Rectal smooth muscle tissue (tissue), 1 donor: ENCODE measurements at regions not wholly inside any gene's neighbourhood (a gene's known extent, or its start where the extent isn't known, plus 50 kb on each side); places are given as distances from the start of the nearest gene placed in this dataset.

Experiments used
- H3K27ac ChIP-seq: one replicate; pipeline ENCODE4 v1.7.0; 2013; ENCODE audit warnings: low read depth, low read length, inconsistent platforms
- H3K27me3 ChIP-seq: one replicate; pipeline ENCODE4 v1.7.0; 2013; ENCODE audit warnings: low read length; ENCODE audit not compliant: control insufficient read depth, insufficient read depth
- H3K36me3 ChIP-seq: one replicate; pipeline ENCODE4 v1.7.0; 2013; ENCODE audit warnings: low read length; ENCODE audit not compliant: control insufficient read depth, insufficient read depth
- H3K4me1 ChIP-seq: one replicate; pipeline ENCODE4 v1.7.0; 2013; ENCODE audit warnings: low read length; ENCODE audit not compliant: control insufficient read depth, insufficient read depth
- H3K4me3 ChIP-seq: one replicate; pipeline ENCODE4 v1.7.0; 2013; ENCODE audit warnings: low read length
- H3K9ac ChIP-seq: one replicate; pipeline ENCODE4 v1.7.0; 2013; ENCODE audit warnings: low read length

GRCh38 chr6:43966853-43967718 is 160.2 kb downstream of the MRPL14 start:
- H3K27ac ChIP-seq, result no peak overlapping the region
- no peaks in the 10 kb centered on the region for H3K27me3 ChIP-seq
- no peaks in the 10 kb centered on the region for H3K36me3 ChIP-seq
- H3K4me3 ChIP-seq, result no peak overlapping the region
- H3K4me1 ChIP-seq, result peaks cover 6% of the 10 kb centered on the region
- H3K9ac ChIP-seq, result no peak overlapping the region

DNA sequence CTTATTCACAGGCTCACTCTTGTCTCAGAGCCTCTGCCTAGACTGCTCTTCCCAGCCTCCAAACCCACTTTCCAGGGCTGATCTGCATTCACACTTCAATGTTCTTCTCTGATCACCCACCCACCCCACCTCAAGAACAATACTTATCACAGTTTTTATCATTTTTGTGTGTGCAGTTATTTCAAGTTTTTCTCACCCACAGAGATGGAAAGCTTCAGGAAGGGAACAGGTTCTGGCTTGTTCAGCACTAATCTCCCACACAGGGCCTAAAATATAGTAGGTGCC is 160.9 kb downstream of the MRPL14 start:
- H3K27me3 ChIP-seq, result no peaks in the 10 kb centered on the region
- H3K27ac ChIP-seq, result no peak overlapping the region
- H3K4me1 ChIP-seq, result no peaks in the 10 kb centered on the region
- H3K4me3 ChIP-seq, result no peak overlapping the region
- H3K9ac ChIP-seq, result no peak overlapping the region
- H3K36me3 ChIP-seq, result no peaks in the 10 kb centered on the region

- Histone ChIP-seq H3K4me1 (no peaks in the 10 kb centered on the region), H3K4me3 (no peak overlapping the region), H3K27me3 (no peaks in the 10 kb centered on the region), H3K36me3 (no peaks in the 10 kb centered on the region), H3K9ac (no peak overlapping the region), H3K27ac (no peak overlapping the region)
These were observed 161.5 kb downstream of the MRPL14 start for GRCh38 chr6:43965628-43966373.

DNA sequence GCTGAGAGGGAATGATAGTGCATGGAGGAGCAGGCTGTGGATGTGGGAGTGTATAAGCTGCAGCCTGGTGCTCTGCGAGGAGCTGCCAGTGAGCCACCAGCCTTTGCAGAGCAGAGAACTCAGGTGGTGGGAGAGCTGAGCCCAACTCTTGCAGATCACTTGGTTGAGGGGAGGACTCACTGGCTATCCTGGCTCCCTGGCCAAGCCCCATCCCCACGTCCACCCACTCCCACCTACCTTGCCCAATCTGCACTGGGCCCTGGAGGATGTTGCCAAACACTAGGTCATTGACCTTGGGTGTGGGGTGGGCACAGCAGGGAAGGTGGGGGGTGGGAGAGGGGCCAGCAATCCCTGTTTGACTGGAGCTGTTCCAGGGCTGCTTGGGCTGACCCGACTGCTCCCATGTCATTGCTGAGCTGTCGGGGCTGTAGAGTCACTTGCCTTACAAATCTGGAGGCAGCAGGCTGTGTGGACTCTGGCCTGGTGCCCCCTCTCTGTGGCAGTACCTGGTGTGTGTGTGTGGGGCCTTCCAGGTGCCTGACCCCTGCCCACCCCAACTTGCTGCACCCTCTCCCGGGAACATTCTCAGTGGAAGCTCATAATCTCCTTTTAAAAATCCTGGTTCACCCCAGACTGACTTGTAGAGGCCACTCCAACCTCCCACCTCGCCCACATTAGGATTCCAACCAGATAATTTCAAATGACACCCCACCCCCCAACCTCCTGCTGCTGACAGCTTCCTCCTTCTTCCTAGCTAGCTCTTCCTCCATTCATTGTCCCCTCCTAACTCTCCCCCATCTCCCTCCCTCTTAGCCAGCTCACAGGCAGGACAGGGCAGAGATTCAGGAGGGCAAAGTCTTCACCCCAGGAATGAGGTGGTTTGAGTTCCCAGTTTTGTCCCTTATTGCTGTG is 162.3 kb downstream of the MRPL14 start:
- H3K4me1 ChIP-seq, result no peaks in the 10 kb centered on the region
- no peaks in the 10 kb centered on the region for H3K36me3 ChIP-seq
- no peak overlapping the region for H3K27ac ChIP-seq
- H3K9ac ChIP-seq, result no peak overlapping the region
- no peaks in the 10 kb centered on the region for H3K27me3 ChIP-seq
- no peak overlapping the region for H3K4me3 ChIP-seq

- Histone ChIP-seq H3K36me3 (no peaks in the 10 kb centered on the region), H3K9ac (no peak overlapping the region), H3K4me1 (no peaks in the 10 kb centered on the region), H3K4me3 (no peak overlapping the region), H3K27me3 (no peaks in the 10 kb centered on the region), H3K27ac (no peak overlapping the region)
These were observed 163.2 kb downstream of the MRPL14 start for GRCh38 chr6:43963877-43964658.

GRCh38 chr6:43963203-43963602 is 164.0 kb downstream of the MRPL14 start:
- no peaks in the 10 kb centered on the region for H3K4me1 ChIP-seq
- no peaks in the 10 kb centered on the region for H3K36me3 ChIP-seq
- H3K4me3 ChIP-seq, result no peak overlapping the region
- no peak overlapping the region for H3K9ac ChIP-seq
- no peak overlapping the region for H3K27ac ChIP-seq
- no peaks in the 10 kb centered on the region for H3K27me3 ChIP-seq

DNA sequence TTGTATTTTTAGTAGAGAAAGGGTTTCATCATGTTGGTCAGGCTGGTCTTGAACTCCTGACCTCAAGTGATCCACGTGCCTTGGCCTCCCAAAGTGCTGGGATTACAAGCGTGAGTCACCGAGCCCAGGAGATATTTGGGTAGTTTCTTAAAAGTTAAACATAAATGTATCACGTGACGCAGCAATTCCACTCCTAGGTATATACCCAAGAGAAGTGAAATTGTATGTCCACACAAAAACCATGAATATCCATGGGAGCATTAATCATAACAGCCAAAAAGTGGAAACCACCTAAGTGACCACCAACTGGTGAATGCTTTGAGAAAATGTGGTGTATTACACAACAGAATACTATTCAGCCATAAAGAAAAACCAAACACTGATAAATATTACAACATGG is 164.8 kb downstream of the MRPL14 start:
- no peaks in the 10 kb centered on the region for H3K27me3 ChIP-seq
- no peak overlapping the region for H3K9ac ChIP-seq
- no peak overlapping the region for H3K4me3 ChIP-seq
- no peaks in the 10 kb centered on the region for H3K4me1 ChIP-seq
- H3K36me3 ChIP-seq, result no peaks in the 10 kb centered on the region
- no peak overlapping the region for H3K27ac ChIP-seq

DNA sequence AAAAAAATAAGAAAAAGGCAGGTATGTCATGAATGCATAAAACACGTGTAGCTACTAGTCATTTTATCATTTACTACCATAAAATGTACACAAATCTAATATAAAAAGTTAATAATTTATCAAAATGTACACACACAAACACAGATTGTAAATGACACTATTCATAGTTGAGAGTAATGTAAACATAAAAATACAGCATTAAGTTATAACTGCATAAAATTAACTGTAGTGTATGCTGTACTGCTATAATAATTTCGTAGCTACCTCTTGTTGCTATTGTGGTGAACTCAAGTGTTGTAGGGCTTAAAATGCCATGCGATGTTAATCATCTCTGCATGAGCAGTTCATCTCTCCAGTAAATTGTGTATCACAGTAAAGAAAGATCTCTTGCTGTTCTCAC is 170.0 kb downstream of the MRPL14 start:
- Histone ChIP-seq H3K4me3 (no peak overlapping the region), H3K27ac (no peak overlapping the region), H3K27me3 (no peaks in the 10 kb centered on the region), H3K4me1 (no peaks in the 10 kb centered on the region), H3K36me3 (no peaks in the 10 kb centered on the region), H3K9ac (no peak overlapping the region)

DNA sequence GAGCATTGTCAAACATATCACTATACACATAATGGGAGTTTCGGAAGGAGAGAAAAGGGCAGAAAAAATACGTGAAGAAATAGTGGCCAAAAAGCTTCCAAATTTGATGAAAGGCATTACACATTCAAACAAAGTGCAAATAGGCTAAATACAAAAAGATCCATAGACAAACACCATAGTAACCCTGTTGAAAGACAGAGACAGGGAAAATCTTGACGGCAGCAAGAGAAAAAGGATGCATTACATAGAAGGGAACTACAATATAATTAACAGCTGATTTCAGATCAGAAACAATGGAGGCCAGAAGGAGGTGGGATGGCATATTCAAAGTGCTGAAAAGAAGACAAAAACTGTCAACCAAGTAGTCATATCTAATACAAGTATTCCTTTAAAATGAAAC is 170.8 kb downstream of the MRPL14 start:
- no peak overlapping the region for H3K27ac ChIP-seq
- H3K4me1 ChIP-seq, result no peaks in the 10 kb centered on the region
- no peaks in the 10 kb centered on the region for H3K27me3 ChIP-seq
- H3K4me3 ChIP-seq, result no peak overlapping the region
- H3K36me3 ChIP-seq, result no peaks in the 10 kb centered on the region
- no peak overlapping the region for H3K9ac ChIP-seq

DNA sequence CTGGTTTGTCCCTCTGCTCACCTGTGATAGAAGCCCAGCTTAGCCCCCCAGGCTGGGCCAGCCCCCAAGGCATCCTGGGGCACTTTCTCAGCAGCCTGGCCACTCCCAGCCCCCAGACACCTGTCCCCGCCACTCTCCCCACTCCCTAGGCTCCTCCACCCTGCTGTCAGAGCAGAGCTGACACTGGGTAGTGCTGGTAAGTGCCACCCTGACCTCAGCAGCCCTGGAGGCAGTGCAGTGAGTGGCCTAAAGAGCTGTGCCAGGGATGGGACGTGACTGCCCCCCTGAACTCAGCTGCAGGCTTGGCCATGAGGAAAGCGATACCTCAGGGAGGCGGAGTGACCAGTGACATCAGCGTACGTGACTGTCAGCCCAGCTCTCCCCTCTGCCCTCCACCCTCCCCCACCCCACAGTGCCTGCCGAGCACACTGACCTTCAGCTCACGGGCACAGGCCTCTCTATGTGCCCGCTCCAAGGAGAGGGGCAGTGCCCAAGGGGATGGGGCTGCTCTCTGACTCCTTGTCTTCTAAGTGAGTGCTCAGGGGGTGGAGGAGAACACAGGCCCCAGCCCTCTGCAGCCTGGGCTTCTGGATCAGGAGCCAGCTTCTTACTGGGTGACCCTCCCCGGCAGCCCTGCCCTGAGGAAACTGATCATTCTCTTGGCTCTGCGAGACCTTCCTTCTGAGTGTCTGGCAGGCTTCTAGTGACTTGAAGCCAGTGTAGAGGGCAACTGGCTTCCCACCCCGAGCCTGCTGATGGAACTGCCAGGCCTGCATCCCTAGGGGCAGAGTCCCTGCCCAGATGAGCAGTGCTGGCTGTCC is 172.7 kb downstream of the MRPL14 start:
- Histone ChIP-seq H3K4me3 (no peak overlapping the region), H3K36me3 (no peaks in the 10 kb centered on the region), H3K9ac (no peak overlapping the region), H3K4me1 (no peaks in the 10 kb centered on the region), H3K27ac (no peak overlapping the region), H3K27me3 (no peaks in the 10 kb centered on the region)

GRCh38 chr6:43953794-43954310 is 173.4 kb downstream of the MRPL14 start:
- Histone ChIP-seq H3K36me3 (no peaks in the 10 kb centered on the region), H3K4me3 (no peak overlapping the region), H3K27ac (no peak overlapping the region), H3K27me3 (no peaks in the 10 kb centered on the region), H3K4me1 (no peaks in the 10 kb centered on the region), H3K9ac (no peak overlapping the region)
